ENCODE measurements at regions not wholly inside any gene's neighbourhood (a gene's known extent, or its start where the extent isn't known, plus 50 kb on each side); places are given as distances from the start of the nearest gene placed in this dataset.

DNA sequence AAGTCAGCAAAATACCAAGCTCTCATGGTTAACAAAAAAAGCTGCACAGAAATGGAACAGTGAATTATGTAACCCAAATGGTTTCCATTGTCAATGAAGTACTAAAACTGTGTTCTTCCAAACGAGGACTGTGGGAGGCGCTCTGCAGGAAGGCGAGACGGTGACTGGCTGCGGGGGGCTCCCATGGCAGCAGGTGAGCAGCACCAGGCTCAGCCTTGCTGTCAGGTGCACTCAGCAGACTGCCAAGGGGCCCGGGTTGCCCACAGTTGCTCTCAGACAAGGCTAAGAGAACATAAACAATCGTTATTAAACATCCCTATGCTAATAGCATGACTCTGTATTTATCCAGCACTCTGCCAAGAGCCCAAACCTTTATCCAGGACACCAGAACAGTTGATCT is 630.3 kb upstream of the ARID1B start:
- no peak for DNase-seq

DNA sequence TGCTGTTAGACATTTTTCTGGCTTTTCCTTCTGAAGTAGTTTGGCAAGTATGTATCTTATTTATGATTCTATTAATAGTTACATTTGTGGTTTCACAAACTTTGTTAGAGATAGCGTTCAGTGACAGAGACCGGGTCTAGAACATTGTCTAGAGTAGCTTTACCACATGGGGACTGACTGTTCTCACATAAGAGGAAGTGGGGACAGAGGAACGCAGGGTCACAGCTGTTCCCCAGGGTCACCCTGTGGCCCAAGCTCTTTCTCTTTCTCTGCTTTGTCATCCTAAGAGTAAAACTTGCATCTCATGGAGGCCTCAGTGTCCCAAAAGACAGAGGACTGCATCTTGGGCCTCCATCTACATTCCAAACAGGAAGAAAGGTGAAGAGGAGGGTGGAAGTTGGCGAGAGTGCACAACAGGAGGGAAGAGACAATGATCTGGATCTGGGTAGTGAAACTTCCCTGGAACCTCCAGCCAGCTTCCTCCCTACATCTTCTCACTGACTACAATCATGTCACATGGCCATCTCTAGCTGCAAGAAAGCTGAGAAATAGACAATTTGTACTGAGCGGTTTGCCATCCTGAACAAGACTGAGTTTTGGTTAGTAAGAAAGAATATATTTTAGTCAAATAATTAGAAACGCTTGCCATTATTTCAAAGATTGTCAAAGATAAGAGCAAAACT is 645.8 kb upstream of the ARID1B start:
- no peak for DNase-seq

DNA sequence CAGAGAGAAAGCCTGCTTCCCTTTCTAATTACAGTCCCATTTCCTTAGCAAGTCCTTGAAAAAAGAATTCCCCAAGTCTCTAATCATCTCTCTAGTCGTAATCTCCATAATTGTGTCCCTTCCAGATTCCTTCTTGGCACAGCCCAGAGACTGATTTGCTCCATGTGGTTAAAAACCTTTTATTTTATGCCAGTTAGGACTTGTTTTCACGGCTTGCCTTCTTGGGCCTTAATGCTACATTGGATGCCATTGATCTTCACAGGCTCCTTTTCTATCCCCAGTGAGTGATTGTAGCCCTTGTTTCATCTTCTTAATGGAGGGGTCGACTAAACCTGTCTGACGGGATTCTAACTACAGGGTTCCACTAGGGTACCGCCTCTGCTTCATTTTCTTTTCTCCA is 650.6 kb upstream of the ARID1B start:
- DNase-seq, result no peak

DNA sequence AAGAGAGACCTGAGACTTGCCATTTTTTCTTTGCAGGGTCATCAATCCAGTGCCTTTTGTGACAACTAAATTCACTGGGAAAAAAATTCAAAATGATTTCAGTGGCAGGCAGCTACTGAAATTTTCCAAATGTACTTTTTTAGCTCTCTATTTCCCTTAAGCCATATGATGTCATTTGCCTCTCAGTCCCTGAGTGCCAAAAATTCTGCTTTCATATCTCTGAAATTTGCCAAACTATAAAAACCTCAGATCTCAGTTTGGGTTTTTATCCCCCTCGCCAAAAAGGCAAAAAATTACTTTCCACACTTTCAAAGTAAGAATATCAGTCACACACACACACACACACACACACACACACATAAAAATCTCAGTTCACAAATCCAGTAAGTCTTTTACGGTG is 651.3 kb upstream of the ARID1B start:
- no peak for DNase-seq

DNA sequence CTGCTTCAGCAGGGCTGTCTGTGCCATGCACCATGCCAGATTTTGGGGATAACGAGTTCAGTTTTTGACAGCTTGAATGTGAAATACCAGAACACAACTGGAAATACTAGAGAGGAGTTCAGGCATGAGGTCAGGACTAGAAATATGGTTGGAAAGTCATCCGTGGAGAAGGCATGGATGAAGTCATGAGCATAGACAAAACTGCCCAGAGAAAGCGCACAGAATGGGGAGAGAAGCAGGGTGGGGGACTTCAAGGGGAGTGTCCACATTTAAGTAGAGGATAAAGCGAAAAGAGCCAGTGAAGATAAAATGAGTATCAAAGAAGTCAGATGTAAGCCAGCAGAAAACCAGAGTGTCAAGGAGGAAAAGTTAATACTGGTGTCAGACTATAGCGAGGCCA is 653.4 kb upstream of the ARID1B start:
- no peak for DNase-seq

DNA sequence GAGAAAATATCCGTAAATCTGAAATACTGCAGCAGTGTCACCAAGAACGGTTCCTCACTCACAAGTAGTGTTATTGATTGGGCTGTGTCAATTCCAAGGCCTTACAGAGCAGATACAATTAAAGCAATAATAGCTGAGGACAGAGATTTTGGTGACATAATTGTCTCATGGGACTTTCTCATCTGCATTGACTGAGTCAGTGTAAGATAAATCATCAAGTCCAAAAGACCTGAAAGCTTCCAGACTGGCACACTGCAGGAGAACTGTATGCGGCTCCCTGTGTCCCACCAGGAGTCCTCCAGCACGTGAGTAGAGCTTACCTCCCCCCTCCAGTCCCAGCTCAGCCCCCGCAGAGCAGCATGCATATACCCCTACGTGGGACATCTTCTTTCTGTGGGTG is 655.2 kb upstream of the ARID1B start:
- no peak for DNase-seq

DNA sequence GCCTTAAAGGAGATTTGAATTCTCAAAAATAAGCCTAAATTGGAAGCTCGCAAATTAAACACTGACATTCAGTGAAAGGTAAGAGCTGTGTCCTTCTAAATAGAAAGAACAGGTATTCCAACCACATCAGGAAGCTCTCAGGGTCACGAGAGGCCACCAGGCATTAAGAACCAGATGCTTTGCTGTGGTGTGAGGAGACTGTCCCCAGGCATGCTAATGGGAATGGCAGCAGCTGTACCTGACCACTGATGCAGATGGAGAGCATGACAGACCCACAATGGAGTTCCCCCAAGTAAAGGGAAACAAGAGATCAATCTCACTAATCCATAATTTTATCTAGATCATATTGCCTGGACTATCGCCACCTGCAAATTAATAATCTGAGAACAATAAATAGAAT is 658.9 kb upstream of the NOX3 start:
- DNase-seq, result no peak

DNA sequence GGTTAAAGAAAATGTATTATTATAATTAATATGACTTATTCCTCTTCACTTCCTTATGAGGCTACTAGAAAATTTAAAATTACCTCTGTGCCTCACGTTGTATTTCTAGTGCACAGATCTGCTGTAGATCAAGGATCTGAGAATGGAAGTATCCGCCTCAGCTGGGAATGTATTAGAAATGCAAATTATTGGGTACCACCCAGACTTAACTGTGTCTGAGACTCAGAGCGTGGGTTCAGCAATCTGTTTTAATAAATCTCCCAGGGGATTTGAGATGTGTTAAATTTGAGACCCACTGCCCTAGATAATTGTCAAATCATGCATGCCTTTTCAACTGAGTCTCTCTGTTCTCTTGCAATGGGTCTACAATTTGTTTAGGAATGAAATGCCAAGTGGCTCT is 658.0 kb upstream of the NOX3 start:
- DNase-seq, result no peak

DNA sequence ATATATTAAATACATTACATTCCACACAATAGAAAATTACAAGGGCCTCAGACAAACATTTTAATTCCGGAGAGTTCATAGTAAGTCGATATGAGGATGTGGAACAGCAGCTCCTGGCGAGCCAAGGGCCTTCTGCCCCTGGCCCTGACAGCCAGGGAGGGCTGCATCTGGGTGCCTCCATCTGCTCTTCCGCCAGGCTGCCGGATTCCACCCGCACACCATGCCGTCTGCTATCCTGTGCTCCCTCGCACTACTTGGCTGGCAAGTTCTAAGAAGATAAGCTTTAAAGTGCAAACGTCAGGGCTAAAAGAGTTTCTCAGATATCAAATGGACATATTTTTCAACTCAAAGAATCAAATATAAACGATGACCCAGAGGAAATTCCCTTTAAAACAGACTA is 656.3 kb upstream of the NOX3 start:
- no peak for DNase-seq

DNA sequence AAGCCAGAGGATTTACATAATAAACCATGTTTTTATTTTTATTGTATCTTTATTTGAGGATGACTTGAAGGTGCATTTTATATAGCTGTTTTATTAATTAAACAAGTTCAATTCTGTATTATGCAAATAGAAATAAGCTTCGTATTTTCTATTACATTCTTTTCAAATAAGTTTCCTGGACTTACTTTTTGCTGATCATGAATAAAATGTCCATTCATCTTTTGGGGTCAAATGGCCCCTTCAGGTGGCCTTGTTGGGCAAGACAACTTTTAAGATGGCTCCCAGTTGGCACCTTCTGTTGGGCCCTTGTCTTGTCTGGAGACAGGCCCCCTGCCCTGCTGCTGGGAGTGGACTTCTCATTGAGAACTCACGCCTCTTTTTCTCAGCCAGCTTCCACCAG is 654.6 kb upstream of the NOX3 start:
- no peak for DNase-seq

DNA sequence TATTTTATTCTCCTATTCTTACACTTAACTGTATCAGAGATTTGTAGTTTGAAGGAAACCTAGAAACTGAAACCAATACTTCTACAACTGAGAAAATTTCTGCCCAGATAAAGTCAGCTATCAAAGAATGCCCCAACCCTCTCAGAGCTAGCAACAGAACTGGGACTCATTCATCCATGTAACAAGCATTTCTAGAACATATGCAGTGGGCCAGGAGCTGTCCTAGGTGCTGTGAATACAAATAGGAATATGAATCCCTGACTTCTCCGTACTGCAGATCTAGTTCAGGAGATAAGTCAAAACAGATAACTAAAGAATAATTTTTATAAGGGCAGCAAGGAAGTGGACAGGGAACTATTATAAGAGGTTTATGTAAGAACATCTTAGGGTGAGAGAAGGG is 654.1 kb upstream of the NOX3 start:
- DNase-seq, result no peak

DNA sequence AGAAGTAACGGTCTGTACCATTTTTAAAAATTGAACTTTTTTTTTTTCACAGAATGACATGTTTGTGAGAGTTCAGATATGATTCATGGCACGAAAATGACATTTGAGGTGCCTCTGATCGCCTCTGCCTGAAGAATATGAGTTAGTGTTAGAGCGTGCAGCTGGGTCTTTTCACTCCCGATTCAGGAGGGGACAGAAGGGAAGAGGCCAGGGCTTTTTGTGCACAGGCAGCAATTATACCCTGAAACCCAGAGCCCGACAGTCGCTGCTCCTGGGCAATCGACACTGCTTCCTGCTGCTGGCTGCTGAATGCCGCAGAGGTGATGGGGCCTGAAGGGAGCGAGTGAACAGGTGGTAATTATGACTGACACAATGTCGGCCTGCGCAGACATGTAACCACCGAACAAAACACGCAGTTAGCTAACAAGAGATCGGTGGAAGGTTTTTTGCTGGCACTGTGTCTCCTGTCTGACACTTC is 652.0 kb upstream of the NOX3 start:
- DNase-seq, result peak; percentile 28

DNA sequence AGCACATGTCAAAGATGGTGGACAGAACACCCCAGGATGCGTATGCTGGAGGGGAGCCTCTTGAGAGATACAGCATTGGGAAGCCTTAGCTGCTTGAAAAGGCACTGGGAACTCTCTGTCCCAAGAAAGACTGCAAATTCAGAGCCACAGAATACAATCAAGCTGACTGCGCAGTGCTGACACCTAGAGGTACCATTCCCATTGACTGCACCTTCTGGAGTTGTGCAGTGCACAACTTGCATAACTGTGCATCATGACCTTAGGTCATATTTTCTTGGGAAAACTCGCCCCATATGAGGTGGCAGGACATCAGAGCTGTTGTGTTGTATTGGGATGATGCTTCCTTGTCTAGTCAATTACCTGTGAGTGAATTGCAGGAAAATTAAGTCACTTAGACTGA is 646.5 kb upstream of the NOX3 start:
- DNase-seq, result no peak

DNA sequence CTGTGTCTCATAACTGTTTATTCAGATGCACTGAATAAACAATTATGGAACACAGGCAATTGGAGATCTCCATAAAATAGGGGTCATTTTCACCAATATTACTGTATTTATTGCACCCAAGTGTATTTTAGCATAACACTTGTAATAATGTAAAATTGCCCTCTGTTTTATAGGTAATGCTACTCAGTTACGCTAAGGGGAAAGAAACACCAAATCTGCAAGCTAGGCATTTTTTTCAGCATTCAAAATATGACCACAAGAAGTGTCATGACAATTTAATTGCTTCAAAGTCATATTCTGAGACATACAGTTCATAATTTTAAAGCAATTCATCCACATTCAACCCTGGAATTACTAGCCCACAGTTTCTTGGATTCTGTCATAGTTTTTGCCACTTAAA is 643.2 kb upstream of the NOX3 start:
- no peak for DNase-seq

DNA sequence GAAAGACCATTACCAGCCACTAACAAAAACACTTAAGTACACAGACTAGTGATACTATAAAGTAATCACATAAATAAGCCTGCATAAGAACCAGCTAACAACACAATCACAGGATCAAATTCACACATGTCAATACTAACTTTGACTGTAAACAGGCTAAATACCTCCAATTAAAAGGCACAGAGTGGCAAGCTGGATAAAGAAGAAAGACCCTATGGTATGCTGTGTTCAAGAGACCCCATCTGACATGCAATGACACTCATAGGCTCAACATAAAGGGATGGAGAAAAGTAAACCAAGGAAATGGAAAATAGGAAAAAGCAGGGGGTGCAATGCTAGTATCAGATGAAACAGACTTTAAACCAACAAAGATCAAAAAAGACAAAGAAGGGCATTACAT is 631.8 kb upstream of the NOX3 start:
- no peak for DNase-seq

DNA sequence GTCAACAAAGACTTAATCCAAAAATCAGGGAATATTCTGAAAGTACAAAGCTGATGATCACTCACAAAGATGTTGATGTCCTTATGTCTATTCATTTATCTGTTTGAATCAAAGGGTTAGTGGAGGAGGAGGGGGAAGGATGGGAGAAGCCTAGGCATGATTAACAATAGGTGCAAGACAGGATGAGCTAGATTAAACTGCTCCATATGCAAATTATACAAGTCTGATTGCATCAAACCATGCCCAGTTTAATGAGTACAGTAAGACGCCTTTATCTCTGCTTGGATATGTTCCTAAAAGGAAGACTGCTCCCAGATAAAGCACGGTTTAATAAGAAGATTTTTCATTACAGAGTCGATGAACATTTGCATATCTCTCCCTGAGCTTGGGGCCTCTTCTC is 626.4 kb upstream of the NOX3 start:
- no peak for DNase-seq

DNA sequence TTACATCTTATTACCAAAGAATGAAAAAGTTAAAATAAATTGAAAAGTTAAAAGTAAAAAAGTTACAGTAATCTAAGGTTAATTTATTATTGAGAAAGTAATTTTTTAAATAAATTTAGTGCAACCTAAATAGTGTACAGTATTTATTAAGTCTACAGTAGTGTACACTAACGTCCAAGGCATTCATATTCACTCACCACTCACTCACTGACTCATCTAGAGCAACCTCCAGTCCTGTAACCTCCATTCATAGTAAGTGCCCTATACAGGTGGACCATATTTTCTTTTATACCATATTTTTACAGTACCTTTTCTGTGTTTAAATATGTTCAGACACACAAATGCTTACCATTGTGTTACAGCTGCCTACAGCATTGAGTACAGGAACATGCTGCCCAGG is 624.7 kb upstream of the NOX3 start:
- no peak for DNase-seq

DNA sequence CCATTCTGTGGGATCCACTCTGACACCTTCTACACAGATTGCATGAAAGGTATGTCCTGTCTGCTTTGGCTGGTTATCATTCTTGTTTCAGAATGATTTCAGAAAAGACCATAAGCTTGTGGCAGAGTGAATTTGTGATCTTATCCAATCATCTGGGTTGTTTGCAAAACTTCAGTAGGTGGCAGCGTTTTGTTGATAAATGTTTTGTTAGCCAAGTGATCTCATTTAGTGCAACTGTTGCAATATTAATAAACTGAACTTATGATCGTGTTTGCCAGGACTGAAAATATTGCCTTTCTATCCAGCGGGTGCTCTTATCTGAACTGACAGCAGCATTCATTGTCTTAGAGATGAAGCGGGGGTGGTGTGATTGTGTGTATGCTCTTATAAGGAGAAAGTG is 613.2 kb upstream of the NOX3 start:
- DNase-seq, result no peak

DNA sequence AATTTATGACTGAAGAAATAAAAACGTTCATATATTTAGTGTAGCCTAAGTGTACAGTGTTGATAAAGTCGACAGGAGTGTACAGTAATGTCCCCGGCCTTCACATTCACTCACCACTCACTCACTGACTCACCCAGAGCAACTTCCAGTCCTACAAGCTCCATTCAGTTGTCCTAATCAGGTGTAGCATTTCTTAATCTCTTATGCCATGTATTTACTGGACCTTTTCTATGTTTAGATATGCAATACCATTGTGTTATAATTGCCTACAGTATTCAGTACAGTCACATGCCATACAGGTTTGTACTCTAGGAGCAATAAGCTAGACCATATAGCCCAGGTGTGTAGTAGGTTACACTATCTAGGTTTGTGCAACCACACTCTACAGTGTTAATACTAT is 610.2 kb upstream of the NOX3 start:
- DNase-seq, result no peak

DNA sequence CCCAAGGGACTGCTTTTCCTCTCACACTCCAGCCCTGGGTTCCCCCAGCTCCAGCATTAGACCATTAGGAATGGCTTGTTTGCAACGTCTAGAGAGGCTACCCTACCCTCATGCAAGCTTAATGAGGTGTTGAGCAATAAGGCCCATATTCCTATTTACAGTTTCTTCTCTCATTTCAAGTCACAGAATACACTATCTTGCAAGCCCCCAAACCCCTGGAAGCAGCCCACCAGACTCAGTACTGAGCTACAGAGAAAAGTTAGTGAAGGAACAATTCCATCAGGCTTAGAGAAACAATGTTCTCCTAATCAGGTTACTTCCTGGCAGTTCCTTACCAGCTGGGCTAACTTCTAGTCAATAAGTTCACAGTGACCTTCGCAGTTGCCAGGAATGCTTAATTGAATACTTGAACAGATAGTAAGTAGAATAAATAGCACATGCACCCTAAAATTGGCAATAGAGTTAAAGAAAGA is 606.5 kb upstream of the NOX3 start:
- DNase-seq, result no peak

DNA sequence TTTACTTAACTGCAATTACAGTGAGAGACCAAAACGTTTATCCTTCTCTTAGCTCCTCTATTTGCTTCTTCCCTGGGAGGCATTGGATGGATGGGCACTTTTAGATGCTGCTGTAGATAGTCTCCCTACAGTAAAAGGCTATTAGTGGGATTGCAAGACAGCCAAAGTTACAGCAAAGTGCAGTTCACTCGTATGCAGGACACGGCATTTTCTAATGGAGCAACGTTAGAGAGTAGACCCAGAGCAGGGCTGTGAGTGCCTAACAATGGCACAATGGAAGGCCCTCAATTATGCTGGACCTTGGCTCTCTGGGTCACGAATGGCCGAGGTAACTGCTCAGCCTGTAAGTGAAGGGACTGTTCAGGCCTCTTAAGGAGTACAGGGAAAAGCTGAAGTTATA is 605.8 kb upstream of the NOX3 start:
- DNase-seq, result no peak

DNA sequence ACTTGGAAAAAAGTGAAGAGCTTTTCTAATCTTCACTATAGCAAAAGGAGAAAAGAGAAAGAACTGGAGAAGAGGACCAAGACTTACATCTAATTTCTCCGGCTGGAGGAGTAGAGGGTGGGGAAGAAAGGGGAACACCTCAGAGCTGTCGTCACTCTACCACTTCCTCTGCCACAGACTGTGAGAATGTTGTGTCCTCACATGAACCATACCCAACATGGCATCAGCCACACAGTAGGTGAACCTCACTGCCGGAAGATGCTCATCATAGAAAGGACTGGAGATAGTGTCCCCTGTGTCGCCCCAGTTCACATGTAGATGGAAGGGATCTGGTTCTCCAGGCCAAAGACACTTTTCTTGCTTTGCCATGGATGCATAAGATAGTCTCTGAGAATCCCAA is 604.4 kb upstream of the NOX3 start:
- no peak for DNase-seq

DNA sequence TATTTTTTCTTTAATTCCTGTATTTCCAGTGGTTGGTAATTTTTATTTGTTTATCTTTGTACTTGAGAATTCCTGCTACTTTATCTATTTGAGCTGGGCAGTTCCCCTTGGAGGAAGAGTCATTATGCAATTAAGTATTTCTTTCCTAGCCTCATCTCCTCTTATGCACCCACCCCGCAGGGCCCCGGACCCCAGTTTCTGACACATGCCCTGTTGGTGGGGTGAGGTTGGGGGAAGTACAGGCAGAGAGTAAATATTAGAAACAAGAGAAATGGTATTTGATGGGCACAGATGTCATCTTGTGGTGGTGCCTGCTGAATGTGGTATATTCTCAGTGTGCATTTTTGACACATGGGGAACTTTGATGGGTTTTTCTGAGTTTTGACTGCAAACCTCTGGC is 602.7 kb upstream of the NOX3 start:
- DNase-seq, result no peak

DNA sequence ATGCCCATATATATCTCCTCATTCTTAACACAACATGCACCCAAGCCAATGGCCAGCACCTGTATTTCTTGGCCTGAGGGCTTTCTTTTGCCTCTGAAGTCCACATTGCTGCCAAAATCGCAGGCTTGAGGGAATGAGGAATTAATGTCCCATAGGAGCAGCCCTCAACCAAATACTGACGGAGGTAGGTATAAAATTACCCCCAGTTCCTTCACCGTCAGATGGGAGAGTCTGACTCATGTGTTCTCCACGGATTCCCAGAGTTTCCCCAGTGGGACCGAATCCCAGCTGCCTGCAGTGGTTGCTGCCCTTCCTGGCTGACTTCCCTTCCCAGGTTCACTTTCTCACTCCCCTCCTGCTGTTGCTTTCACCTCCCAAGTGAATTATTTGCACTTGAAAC is 602.2 kb upstream of the NOX3 start:
- DNase-seq, result no peak

DNA sequence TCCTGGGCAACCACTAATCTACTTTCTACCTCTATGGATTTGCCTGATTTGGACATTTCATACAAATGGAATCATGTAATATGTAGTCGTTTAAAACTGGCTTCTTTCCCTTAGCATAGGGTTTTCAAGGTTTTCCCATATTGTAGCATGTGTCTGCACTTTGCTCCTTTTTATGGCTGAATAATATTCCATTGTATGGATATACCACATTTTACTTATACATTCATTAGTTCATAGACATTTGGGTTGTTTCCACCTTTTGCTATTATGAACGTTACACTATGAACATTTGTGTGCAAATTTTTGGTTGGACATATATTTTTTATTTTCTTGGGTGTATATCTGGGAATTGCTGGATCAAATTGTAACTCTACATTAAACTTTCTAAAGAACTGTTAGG is 600.4 kb upstream of the NOX3 start:
- DNase-seq, result no peak

Data from renal pelvis (tissue), 1 donor.